Neural crest cell (in vitro differentiated cells): ENCODE measurements at regions not wholly inside any gene's neighbourhood (a gene's known extent, or its start where the extent isn't known, plus 50 kb on each side); places are given as distances from the start of the nearest gene placed in this dataset.
A peak's percentile ranks its signal among the peaks of the same experiment; 100 is the strongest.
"Not testable (repeated sequence)": the region's sequence is repeated elsewhere in the genome, so short reads cannot be mapped to it uniquely, and the experiment has no call there.

ENCODE experiments used
- DNase-seq: peaks from one replicate; pipeline ENCODE4 v3.0.0; 2021; ENCODE audit warnings: low read depth, mixed read lengths, low spot score
- H3K27ac Mint-ChIP-seq: one replicate; pipeline ENCODE4 v1.8.0; 2021; ENCODE audit warnings: mild to moderate bottlenecking, mixed read lengths; ENCODE audit not compliant: unreplicated experiment
- H3K27me3 Mint-ChIP-seq: 2 replicates; pipeline ENCODE4 v1.8.0; 2021; ENCODE audit warnings: low read depth, mild to moderate bottlenecking, mixed read lengths
- H3K36me3 Mint-ChIP-seq: 2 replicates; pipeline ENCODE4 v1.8.0; 2021; ENCODE audit warnings: low read depth, mild to moderate bottlenecking, mixed read lengths
- H3K4me1 Mint-ChIP-seq: 2 replicates; pipeline ENCODE4 v1.8.0; 2021; ENCODE audit warnings: mixed read lengths
- H3K4me3 Mint-ChIP-seq: one replicate; pipeline ENCODE4 v1.8.0; 2021; ENCODE audit warnings: mild to moderate bottlenecking, mixed read lengths
- H3K9me3 Mint-ChIP-seq: 2 replicates; pipeline ENCODE4 v1.8.0; 2021; ENCODE audit warnings: mixed read lengths
- TF ChIP-seq, protein P1 (sequence below): fragments of 200-600 bp; sonication (generic); conservative IDR thresholded peaks from 2 replicates; pipeline ENCODE4 v1.5.0; 2021; ENCODE audit warnings: antibody characterized with exemption, mild to moderate bottlenecking

DNA sequence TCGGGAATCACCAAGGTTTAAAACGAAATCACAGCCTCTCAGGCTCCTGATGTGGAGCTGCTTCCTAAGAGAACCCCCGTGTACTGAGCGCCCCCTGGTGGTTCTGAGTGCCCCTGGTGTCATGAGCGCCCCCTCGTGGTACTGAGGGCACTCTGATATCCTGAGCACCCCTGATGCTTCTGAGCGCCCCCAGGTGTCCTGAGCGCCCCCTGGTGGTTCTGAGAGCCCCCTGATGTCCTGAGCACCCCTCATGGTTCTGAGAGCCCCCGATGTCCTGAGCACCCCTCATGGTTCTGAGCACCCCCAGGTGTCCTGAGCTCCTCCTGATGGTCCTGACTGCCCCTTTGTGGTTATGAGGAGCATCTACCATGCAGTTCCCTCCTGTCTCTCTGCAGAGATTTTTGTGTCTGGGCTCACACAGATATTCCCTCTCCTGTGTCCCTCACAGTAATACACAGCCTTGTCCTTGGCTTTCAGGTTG is 1092.1 kb downstream of the TMEM121 start:
- Mint-ChIP-seq H3K9me3 (peaks cover 28% of the 10 kb centered on the region), H3K36me3 (peaks cover 12% of the 10 kb centered on the region)
- not testable (repeated sequence) for H3K27me3 Mint-ChIP-seq, H3K4me3 Mint-ChIP-seq, H3K27ac Mint-ChIP-seq, H3K4me1 Mint-ChIP-seq
- TF ChIP-seq, protein P1, sequence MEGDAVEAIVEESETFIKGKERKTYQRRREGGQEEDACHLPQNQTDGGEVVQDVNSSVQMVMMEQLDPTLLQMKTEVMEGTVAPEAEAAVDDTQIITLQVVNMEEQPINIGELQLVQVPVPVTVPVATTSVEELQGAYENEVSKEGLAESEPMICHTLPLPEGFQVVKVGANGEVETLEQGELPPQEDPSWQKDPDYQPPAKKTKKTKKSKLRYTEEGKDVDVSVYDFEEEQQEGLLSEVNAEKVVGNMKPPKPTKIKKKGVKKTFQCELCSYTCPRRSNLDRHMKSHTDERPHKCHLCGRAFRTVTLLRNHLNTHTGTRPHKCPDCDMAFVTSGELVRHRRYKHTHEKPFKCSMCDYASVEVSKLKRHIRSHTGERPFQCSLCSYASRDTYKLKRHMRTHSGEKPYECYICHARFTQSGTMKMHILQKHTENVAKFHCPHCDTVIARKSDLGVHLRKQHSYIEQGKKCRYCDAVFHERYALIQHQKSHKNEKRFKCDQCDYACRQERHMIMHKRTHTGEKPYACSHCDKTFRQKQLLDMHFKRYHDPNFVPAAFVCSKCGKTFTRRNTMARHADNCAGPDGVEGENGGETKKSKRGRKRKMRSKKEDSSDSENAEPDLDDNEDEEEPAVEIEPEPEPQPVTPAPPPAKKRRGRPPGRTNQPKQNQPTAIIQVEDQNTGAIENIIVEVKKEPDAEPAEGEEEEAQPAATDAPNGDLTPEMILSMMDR: peak; percentile 26
- DNase-seq: peak; percentile 1

DNA sequence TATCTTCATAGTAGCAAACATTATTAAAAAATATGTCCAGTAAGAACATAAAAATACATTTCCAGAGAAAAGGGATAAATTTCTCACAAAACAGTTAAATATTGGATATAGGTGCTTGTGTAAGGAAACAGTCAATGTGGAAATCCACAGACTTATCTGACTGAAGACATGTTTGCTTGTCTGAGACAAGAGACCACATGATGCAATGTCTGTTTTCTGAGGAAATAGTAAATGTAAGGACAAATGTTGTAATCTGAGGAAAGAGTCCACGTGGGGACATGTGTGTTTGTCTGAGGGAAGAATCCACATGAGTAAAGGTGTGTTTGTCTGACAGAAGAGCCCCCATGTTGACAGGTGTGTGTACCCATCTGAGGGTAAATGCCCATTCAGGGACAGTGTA is 1093.2 kb downstream of the TMEM121 start:
- H3K36me3 Mint-ChIP-seq: peaks cover 10% of the 10 kb centered on the region

DNA sequence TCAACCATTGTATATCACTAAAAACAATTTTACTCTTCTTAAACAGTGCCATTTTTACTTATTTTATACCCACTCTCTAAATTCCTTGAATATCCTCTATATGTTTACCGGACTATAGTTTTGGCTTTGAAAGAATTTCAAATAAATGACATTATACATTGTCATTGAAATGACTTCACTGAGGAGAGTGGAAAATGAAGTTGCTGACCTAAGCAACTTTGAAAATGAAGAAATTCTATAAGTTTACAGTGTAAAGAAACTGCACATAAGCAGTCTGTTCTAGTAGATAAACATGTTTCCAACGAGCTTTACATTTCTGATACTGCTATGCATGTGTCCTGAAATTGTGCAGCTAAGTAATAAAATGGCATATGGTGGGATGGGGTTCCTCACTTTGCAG is 1094.0 kb downstream of the TMEM121 start:
- H3K9me3 Mint-ChIP-seq: peaks cover 24% of the 10 kb centered on the region
- no peak overlapping the region for H3K27ac Mint-ChIP-seq
- H3K4me1 Mint-ChIP-seq: no peaks in the 10 kb centered on the region
- H3K4me3 Mint-ChIP-seq: no peak overlapping the region
- TF ChIP-seq, protein P1: no peak
- DNase-seq: no peak
- peaks cover 11% of the 10 kb centered on the region for H3K36me3 Mint-ChIP-seq
- no peaks in the 10 kb centered on the region for H3K27me3 Mint-ChIP-seq

More for the DNA sequence above, 1093.2 kb downstream of the TMEM121 start:
- Mint-ChIP-seq H3K4me3 (no peak overlapping the region), H3K9me3 (peaks cover 26% of the 10 kb centered on the region), H3K27me3 (no peaks in the 10 kb centered on the region), H3K4me1 (no peaks in the 10 kb centered on the region), H3K27ac (no peak overlapping the region)
- TF ChIP-seq, protein P1: no peak
- no peak for DNase-seq

DNA sequence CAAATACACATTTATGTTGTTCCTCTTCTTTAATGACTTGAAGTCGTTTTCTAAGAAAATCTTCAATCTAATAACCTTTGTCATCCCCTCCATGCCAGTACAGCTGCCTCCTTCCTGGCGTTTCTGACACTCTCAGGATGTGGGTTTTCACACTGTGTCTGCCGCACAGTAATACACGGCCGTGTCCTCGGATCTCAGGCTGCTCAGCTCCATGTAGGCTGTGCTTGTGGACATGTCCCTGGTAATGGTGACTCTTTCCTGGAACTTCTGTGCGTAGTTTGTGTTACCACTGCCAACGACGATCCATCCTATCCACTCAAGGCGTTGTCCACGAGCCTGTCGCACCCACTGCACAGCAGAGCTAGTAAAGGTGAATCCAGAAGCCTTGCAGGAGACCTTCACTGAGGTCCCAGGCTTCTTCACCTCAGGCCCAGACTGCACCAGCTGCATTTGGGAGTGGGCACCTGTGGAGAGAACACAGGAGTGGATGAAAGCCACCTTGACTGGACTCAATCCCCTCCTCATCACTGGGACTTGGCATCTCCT is 1095.9 kb downstream of the TMEM121 start:
- H3K36me3 Mint-ChIP-seq: peaks cover 18% of the 10 kb centered on the region
- H3K9me3 Mint-ChIP-seq: peaks cover 27% of the 10 kb centered on the region
- TF ChIP-seq, protein P1: no peak
- no peaks in the 10 kb centered on the region for H3K4me1 Mint-ChIP-seq
- no peak for DNase-seq
- H3K27me3 Mint-ChIP-seq: no peaks in the 10 kb centered on the region
- no peak overlapping the region for H3K4me3 Mint-ChIP-seq
- H3K27ac Mint-ChIP-seq: no peak overlapping the region

DNA sequence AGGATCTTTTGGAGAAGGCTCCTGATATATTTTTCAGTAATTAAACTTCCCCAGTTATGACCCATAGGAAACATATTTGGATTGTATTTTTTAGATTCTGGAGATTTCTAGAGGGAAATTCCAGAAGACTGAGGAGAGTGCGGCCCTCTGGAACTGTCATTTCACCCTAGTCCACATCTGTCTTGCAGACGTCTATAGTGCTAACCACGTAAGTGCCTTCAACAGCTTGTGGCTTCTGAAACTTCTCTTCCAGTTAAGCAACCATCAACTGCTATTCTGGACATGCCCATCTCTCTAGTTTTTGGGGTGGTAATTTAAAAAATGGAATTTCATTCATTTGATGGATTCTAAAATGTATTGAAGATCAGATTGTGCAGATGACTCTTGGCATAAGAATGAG is 1098.8 kb downstream of the TMEM121 start:
- Mint-ChIP-seq H3K27me3 (no peaks in the 10 kb centered on the region), H3K36me3 (peaks cover 18% of the 10 kb centered on the region), H3K4me3 (no peak overlapping the region), H3K27ac (no peak overlapping the region), H3K9me3 (peaks cover 30% of the 10 kb centered on the region), H3K4me1 (no peaks in the 10 kb centered on the region)
- TF ChIP-seq, protein P1: no peak
- DNase-seq: no peak

DNA sequence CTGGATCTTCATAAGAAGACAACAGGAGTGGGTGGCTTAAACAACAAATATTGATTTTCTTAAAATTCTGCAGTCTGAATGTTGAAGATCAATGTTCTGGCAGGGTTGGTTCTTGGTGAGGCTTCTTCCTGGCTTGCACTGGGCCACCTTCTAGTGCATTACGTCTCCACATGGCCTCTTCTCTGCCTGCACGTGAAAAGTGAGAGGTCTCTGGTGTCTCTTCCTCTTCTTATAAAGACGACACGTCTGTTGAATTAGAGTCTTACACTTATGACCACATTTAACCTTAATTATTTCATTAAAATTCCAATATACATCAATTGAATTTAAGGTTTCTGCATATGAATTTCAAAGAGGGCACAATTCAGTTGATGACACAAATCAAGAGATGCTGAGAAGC is 1100.1 kb downstream of the TMEM121 start:
- Mint-ChIP-seq H3K36me3 (peaks cover 14% of the 10 kb centered on the region), H3K9me3 (peaks cover 27% of the 10 kb centered on the region)
- DNase-seq, H3K4me1 Mint-ChIP-seq, H3K27ac Mint-ChIP-seq, H3K27me3 Mint-ChIP-seq, H3K4me3 Mint-ChIP-seq: not testable (repeated sequence)

DNA sequence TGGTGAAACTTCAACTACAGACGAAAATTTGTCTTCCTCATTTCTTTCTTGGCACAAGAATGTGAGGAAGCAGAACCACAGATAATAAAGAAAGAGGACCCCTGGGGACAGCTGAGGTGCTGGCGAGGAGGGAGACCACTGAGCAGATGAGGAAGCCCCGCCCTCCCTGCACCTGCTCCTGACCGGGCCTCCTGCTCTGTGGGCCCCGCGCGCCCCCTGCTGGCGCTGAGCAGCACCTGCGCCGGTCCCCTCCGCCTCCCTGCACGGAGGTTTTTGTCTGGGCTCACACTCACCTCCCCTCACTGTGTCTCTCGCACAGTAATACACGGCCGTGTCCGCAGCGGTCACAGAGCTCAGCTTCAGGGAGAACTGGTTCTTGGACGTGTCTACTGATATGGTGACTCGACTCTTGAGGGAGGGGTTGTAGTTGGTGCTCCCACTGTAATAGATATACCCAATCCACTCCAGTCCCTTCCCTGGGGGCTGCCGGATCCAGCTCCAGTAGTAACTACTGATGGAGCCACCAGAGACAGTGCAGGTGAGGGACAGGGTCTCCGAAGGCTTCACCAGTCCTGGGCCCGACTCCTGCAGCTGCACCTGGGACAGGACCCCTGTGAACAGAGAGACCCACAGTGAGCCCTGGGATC is 1100.7 kb downstream of the TMEM121 start:
- H3K4me1 Mint-ChIP-seq, H3K27me3 Mint-ChIP-seq, H3K27ac Mint-ChIP-seq, H3K4me3 Mint-ChIP-seq, DNase-seq: not testable (repeated sequence)
- peaks cover 24% of the 10 kb centered on the region for H3K9me3 Mint-ChIP-seq
- peaks cover 14% of the 10 kb centered on the region for H3K36me3 Mint-ChIP-seq
